HG03469 (cell line): ENCODE measurements at regions not wholly inside any gene's neighbourhood (a gene's known extent, or its start where the extent isn't known, plus 50 kb on each side); places are given as distances from the start of the nearest gene placed in this dataset.

Experiments
- ATAC-seq: cut with Tn5 transposase; IDR thresholded peaks from one replicate; pipeline ENCODE4 v1.9.1; 2021; ENCODE audit warnings: mild to moderate bottlenecking, moderate library complexity, moderate number of reproducible peaks; ENCODE audit not compliant: unreplicated experiment

DNA sequence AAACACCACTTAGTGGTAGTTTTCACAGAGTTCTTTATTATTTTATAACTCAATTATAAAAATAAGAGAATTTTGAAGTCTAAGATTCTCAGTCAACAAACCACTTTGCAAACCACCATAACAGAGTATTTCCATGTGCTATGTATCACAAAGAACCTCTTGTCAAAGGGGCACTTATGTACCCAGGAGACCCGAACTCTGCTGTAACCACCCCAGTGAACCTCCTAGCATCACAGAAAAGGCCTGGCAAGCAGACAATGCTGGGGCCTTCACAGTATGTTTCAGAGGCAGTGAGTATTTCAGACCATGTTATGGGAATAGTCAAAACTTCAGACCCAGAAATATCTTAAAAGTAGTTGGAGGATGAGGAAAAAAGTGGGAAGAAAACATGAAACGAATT is 714.1 kb downstream of the EFNB2 start:
- ATAC-seq, result no peak

DNA sequence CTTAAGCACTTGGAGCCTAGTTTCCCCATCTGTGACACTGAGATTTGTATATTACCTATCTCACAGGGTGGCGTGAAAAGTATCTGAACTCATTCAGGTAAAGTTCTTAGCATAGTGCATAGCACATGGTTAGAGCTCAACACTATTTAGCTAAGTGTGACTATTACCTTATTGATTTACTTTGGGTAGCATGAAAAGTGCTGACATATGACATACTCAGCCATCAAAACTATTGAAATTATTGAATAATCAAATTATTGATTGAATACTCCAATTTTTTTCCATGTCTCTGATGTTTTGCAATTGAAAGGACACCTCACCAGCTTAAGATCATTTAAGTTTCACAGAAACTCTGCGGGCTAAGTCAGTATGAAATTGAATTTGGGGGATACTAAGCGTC is 715.0 kb downstream of the EFNB2 start:
- no peak for ATAC-seq

DNA sequence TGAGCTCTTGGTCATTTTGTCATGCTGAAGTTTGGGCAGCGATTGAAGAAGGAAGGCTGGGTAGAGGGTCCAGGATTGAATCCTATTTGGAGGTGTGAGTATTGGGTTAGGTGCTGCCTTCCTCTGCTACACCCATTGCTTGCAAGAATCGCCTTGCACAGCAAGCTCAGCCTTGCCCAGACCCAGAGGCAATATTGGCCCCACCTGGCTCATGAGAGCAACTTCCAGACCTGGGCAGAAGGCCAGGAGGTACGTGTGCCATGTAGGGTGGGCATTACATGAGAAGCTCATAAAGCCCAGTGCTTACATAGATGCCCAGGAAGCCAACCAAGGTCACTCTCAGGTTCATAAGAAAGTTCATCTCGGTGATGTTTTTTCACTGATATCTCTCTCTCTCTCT is 718.0 kb downstream of the EFNB2 start:
- ATAC-seq, result no peak

DNA sequence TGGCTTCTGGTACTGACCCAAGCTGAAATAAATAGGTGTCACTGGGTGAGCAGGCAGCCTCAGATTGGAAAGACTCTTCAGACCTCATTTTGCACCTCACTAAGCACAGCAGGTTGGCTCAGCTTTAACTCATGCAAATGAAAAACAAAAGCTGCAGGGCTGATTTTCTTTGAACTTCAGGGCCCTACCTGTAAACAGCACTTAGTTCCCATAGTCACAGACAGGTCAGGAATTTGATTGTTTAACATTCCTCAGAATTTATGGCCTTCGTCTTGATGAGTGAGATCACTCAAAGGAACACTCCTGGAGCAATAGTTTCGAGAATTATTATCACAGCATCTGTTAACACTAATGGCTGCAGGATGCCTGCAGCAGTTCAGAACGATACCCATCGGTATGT is 718.5 kb downstream of the EFNB2 start:
- no peak for ATAC-seq

DNA sequence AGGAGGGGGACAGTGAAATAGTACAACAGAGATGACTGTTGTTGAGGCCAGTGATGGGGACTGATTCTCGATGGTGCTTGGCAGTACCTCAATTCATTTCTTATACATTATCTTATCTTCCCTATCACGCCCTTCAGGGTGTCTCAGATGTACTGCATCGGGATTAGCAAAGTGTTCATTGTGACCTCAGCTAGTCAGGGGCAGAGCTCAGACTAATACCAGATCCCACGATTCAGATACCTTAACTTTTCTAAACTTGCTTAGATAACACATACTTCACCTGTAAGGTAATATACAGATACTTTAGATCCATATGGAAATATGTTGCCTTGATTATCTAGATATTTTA is 720.6 kb downstream of the EFNB2 start:
- no peak for ATAC-seq

DNA sequence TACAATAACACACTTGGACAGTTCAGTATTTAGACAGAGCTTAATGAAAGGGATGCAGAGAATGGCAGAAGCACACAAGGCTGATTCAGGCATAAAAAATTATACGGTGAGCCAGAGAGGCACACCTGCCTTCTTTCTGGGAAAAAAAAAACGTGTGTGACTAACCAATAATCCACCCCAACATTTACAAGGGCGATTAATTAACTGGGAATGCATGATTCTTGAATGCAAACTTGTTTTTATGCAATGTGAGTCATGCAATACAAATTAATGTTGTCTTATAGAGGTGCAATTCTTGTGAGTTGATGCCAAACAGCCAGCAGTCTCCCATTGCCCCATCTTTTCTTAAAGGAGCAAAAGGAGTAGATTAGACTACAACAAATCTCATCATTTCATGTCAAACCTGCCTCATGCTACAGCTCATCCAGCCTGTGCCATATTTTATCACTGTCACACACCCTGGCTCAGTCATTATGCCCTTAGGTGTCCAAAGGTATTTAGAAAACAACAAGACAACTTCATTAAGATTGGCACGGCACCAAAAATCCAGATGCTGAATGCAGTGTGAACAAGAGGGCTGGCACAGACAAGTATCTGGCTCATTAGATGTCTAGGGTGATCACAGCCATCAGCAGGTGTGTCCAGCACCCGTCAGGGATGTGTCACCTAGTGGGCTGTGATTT is 721.1 kb downstream of the EFNB2 start:
- ATAC-seq, result no peak

DNA sequence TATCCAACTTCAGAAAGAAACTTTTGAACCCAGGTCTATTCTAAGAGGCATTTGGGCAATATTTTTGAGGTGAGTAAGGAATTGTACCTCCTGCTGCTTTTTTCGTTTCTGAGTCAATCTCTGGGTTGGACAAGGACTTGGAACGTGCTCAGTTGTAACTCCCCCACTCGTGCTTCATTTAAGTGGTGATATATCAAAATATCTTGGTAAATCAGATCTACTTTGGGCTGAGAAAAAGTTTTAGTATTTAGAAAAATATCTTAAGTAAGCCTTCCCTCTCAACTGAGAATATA is 728.9 kb downstream of the EFNB2 start:
- ATAC-seq, result no peak

DNA sequence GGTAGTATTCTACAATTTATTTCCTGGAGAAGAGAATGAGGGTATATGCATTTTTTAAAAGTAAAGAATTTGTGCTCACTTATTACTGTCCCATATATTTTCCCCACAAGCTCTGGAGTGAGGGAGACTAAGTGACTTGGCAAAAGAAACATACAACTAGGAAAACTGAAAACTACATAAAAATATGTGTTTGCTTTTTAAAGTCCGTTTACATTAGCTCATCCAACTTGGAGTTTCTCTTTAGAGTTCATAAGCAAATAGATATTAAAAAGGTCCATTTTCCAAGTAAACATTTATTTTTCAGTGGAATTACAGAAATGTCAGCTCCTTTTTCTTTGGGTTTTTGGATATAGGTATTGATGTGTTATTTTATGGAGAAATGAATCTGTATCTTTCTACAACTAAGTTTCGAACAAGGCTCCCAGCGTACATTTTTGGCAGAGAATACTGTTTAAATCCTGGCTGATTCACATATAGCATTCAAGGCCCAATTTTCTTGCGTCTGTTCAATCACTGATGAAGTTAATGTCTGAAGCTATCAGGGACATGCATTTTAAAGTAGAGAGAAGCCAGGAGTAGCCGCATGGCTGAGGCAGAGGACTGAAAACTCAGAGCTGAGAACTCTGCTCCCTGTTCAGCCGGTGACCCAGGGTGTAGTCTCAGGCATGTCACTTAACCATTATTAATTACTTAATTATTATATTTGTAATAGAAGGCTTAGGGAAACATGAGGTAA is 729.4 kb downstream of the EFNB2 start:
- no peak for ATAC-seq

DNA sequence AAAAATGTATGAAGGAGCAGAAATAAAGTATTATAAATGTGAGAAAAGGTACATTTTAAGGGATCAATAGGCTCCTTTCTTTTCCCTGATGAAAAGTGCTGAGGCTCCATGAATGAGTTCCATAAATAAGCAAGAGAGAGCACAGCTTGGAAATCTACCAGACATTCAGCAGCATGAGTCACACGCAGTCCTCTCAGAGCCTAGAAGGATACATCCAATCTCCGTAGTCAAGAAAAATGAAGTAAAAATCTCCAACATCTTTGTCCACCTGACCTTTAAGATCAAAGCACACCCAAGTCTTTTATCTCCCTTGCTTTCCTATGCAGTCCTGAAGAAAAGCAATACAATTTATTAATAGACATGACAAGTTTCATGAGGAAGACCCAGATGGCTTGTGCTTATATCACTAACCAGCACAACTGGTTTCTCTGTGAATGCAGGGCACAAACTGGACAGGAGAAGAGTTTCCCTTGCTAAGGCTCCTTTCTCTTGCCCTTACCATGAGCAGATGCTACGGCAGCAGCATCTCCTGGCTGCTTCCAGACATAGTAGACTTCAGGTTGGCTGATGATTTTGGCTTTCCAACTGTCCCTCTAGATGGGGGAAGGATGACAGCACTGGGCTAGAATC is 730.8 kb downstream of the EFNB2 start:
- ATAC-seq, result no peak

DNA sequence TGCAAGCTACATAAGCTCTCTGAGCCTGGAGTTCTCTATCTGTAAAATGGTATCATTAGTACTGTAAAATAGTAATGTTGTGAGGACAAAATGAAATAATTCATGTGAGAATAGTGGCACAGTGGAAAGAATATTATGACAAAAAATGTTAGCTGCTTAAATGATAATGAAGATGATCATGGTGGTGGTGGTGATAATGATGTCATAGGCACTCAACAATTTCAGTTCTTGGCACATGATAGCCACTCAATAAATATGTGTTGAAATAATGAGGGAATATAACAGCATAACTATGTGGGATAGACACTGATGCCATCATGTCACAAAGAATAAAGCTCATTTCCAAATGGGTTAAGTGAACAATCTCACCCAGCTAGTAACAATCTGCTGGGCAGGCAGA is 736.3 kb downstream of the EFNB2 start:
- no peak for ATAC-seq

DNA sequence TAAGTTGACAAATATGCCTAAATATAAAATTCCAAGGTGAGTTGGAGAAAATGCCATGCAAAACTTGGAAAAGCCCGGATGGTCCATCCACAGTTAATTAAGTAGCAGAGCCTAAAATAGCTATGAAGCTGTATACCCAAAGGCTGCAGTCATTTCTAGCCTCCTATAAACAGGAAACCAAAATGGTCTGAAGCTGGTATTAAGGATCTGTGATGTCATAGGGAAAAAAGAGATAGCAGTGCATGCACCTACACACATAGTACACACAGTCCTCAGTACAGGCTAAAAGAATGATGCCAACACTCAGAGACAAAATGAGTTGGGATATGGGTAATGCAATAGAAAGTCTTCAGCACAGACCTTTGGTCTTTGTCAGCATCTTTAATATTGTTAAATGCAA is 736.9 kb downstream of the EFNB2 start:
- ATAC-seq, result no peak

DNA sequence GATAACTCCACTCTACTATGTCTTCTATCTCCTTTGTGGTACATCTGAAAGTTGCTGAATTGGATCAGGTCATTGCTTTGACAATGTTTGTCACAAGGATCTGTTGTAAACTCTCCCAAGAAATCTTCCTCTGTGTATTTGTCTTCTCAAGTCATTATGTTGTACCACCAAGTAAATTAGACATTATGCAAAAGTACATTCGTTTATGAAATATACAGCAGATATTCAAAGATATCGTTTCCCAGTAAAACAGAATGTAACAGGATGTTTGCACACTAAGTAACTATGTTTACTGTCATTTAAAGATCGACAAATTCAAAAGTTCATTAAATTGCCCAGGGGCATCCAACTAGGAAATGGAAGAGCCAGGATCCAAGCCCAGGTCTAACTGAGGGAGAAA is 739.4 kb downstream of the EFNB2 start:
- no peak for ATAC-seq

DNA sequence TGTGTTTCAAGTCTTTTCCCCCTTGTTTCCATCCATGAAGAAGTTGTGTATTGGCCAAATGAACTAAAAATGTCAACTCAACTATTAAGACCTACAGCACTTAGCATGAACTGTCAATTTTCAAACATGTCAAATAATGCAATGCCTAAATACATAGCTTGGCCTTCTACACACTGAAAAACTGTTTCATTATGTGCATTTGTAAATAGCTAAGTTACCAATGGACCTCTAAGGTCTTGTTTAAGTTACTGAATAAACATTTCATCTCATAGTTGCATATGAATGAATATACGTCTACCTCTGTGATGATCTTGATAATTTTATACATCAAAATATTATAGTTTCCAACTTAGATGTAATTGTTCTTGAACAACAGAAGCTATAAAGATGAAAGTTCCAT is 744.5 kb downstream of the EFNB2 start:
- ATAC-seq, result no peak

DNA sequence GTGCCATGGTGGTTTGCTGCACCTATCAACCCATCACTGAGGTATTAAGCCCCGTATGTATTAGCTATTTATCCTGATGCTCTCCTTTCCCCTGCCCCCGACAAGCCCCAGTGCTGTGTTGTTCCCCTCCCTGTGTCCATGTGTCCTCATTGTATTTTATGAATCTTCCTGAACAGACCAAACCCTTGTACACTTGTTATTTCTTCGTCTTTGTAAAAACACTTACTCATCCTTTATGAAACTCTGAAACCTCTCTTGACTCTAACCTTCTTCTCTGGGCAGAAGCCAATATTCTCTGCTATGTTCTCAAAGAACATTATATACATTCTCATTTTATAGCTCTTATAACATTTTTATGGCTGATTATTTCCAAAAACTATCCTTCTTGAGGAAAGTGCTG is 746.9 kb downstream of the EFNB2 start:
- no peak for ATAC-seq

DNA sequence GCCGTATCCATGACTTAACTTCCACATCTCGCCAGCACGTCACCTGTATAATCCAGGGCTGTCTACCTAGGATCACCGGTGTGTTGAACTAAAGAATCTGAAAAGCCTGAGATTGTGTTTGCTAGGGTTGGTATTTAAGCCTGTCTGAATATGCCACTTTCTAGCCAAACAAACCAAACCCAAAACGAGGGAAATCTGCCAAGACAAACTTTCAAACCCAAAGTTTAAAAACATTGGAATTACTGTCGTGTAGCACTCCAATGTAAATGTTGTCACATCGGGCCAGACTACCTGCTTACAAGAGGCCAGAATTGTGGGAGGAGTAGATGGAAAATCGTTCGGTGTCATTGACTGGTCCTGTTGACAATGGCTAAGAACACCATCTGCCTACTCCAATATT is 747.8 kb downstream of the EFNB2 start:
- ATAC-seq, result no peak

DNA sequence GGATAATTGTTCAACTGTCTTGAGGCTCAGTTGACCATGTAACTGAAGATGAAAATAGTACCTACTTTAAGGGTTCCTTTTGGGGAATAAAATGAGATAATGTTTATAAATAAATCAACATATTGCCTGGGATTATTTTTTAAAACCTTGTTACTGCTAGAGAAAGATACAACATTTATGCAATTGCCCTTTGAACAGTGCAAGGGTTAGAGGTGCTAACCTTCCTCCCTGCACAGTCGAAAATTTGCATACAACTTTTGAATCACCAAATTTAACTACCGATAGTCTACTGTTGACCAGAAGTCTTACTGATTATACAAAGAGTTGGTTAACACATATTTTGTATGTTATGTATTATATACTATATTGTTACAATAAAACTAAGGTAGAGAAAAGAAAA is 750.0 kb downstream of the EFNB2 start:
- no peak for ATAC-seq

DNA sequence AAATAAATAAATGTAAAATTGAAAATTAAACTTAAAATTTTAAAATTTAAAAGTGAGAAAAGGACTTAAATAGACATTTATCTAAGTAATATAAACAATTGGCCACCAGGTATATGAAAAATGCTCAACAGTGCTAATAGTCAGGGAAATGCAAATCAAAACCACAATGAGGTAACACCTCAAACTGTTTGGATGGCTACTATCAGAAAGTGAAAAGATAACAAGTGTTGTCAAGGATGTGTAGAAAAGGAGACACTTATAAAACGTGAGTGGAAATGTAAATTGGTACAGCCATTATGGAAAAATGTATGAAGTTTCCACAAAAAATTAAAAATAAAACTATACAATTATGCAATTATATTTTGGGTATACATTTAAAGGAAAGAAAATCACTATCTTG is 752.2 kb downstream of the EFNB2 start:
- ATAC-seq, result no peak

DNA sequence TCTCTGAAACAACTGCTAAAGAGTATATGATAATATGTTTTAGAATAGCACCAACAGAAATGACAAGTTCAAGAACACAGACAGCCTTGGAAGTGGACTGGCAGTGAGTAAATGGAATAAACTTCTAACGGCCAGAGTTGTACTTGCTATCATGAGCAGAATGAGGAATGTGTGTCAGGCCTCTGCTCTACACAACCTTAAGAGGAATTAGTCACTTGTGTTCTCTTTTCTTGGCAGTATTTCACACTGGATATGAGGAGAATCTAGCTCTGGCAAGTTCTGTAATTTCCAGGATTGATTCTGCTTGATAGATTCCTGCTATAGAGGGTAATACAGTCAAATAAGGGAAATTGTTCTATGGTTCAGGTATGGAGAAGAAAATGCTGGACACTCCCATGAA is 757.3 kb downstream of the EFNB2 start:
- no peak for ATAC-seq

DNA sequence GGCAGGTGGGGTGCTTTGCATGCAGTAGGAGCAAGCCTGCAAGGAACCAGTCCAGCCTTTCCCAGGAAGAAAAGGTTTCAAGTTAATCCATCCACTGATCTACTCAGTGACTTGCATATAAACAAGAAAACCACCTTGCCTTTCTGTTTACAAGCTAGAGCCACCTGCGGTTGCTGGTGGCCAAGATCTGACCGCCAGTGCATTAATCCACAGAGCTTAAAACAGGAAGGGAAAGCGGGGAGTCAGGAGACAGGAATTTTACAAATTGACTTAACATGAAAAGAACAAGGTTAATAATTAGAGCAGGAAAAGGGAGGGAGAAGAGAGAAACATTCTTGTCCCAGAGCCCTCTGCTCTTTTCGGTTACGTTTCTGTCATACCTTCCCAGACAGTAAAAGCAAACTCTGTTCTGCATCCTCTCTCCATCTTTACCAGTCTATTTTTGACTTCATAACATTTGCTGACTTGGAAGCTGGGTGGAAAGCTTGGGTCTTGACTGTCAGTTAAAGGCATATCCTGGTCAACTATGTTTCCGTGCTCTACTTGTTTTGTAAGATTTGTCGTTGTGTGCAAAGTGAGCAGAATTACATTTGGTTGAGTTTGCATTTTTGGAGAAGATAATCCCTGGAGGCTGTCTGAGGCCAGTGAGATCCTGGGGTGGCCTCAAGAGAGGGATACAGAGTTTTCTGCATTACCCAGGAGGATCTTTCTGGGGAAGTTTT is 760.6 kb downstream of the EFNB2 start:
- ATAC-seq, result no peak

DNA sequence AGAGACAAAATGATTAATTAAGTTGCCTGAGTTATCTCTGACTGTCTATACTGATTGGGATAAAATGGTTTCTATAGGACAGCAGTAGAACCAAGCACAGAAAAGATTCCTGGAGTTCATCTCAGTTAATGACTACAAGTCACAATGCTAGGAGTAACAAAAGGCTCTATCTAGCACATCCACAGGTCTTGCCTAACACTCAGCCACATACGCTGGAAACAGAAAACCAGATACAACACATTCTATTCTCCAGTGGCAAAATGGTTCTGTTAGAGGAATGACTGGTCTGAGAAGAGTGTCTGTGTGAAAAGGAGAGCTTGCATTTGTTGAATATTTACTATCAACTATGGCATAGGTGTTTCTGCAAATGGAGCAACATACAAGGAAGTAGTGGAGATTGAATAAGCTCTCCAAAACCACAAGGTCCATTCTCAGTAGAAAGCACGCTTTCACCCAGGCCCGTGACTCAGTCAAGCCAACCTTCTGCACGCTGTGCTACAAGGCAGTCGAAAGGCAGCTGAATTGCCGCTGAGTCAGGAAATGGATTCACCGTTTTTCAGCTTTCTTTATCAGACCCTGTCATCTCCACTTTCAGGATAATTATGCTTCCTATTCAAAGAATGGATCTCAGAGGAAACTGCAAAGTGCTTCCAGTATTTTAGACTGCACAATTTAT is 761.5 kb downstream of the EFNB2 start:
- ATAC-seq, result no peak

DNA sequence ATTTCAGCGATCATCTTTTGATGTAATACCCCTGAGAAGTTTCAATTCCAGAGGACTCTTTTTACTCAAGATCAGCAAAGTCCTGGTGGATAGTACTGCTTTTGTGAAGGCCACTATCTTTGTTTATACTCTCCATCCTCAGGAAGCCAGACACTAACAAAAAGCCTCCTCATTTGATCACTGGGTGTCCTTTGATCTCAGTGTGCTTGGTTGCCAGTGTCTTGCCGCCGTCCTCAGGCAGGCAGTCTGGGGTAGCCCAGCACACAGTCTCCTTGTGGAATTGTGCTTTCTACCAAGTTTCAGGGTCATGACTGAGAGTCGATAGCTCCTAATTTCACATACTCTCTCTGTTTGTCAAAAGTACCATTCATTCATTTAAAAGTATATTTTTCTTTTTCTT is 762.2 kb downstream of the EFNB2 start:
- ATAC-seq, result no peak
